ENCODE measurements at regions not wholly inside any gene's neighbourhood (a gene's known extent, or its start where the extent isn't known, plus 50 kb on each side); places are given as distances from the start of the nearest gene placed in this dataset.

GRCh38 chr1:213438339-213438738 lies 387.3 kb downstream of the RPS6KC1 start:
- BruUV-seq (replicated peaks) = no TSS peak
- dilution Hi-C loops (cut with HindIII; ENCODE audit: low sequenced_read_pairs, unreplicated experiment) = no loop called here
- no peak overlapping the region for H3K4me3 ChIP-seq (ENCODE audit: insufficient read depth, low read depth, low read length)

More at GRCh38 chr1:213438339-213438738, 387.3 kb downstream of the RPS6KC1 start:
- Histone ChIP-seq H3K9me3 (ENCODE audit: control insufficient read depth, insufficient read depth, low read length) (no peaks in the 10 kb centered on the region; the same call in 1 of the 2 replicates), H2BK20ac (ENCODE audit: low read depth, low read length) (no peak overlapping the region), H3K27ac (ENCODE audit: insufficient read depth, low read length) (no peak overlapping the region), H3K27me3 (ENCODE audit: control insufficient read depth, insufficient read depth, low read length) (no peaks in the 10 kb centered on the region), H2BK120ac (ENCODE audit: low read depth, low read length) (no peak overlapping the region), H3K56ac (ENCODE audit: extremely low read depth, insufficient read depth, low read length) (no peak overlapping the region), H3K36me3 (ENCODE audit: control insufficient read depth, insufficient read depth, low read length) (no peaks in the 10 kb centered on the region), H4K20me1 (ENCODE audit: insufficient read depth, low read length) (no peaks in the 10 kb centered on the region), H3K18ac (ENCODE audit: low read depth, low read length) (no peak overlapping the region), H3K9ac (ENCODE audit: low read depth, low read length) (no peak overlapping the region), H4K5ac (ENCODE audit: low read depth, low read length) (no peak overlapping the region), H2BK15ac (ENCODE audit: low read depth, low read length) (no peak overlapping the region), H2AK9ac (replicated peaks; ENCODE audit: low read depth, low read length, poor library complexity) (no peak overlapping the region), H4K91ac (ENCODE audit: insufficient read depth, low read depth, low read length) (no peak overlapping the region), H3K79me1 (ENCODE audit: low read depth in 1 of 2, low read length in 2 of 2) (no peaks in the 10 kb centered on the region), H3K4ac (ENCODE audit: low read depth, low read length) (no peak overlapping the region), H3K4me1 (ENCODE audit: control insufficient read depth, insufficient read depth, low read length) (no peaks in the 10 kb centered on the region), H3K4me2 (ENCODE audit: low read depth, low read length) (no peak overlapping the region), H2AFZ (replicated peaks; ENCODE audit: low read length, poor library complexity) (no peak overlapping the region), H4K8ac (ENCODE audit: low read depth in 2 of 2, low read length in 2 of 2) (no peak overlapping the region), H3K23ac (ENCODE audit: low read depth, low read length) (no peak overlapping the region), H3K9me1 (ENCODE audit: insufficient read depth, low read length) (no peaks in the 10 kb centered on the region), H3K14ac (replicated peaks; ENCODE audit: low read depth, low read length) (no peak overlapping the region), H2AK5ac (ENCODE audit: low read depth, low read length) (no peak overlapping the region), H2BK5ac (ENCODE audit: low read depth, low read length, poor library complexity, severe bottlenecking) (no peak overlapping the region)
- ATAC-seq (ENCODE audit: low read depth) (no peak), DNase-seq (no peak)
- intact Hi-C loops (cut with micrococcal nuclease) (no loop called here), in situ Hi-C loops (cut with MboI; ENCODE audit: low sequenced_read_pairs) (no loop called here)
- ChIA-PET CTCF (interaction anchor here (0.7 kb wide), 1 partner anchor 19 kb away, joined by 4 read pairs; no protein-coding TSS in a partner anchor), POLR2A (ENCODE audit: unreplicated experiment) (no interaction called here)
- TF ChIP-seq USF2 (IDR thresholded peaks at IDR 0.05; ENCODE audit: low read depth, low read length) (no peak), BHLHE40 (IDR thresholded peaks at IDR 0.05; ENCODE audit: low read depth, low read length) (no peak), CTCF (conservative IDR thresholded peaks at IDR 0.05; ENCODE audit: low read depth, low read length) (no peak), CHD1 (IDR thresholded peaks at IDR 0.05; ENCODE audit: low read depth, low read length) (no peak), SMC3 (IDR thresholded peaks at IDR 0.05; ENCODE audit: low read depth, low read length) (no peak), MAZ (IDR thresholded peaks at IDR 0.05; ENCODE audit: borderline replicate concordance, low read depth, low read length) (no peak), RCOR1 (IDR thresholded peaks at IDR 0.05; ENCODE audit: insufficient replicate concordance, low read length) (no peak), MAFK (IDR thresholded peaks at IDR 0.05; ENCODE audit: low read depth, low read length) (no peak), POLR2A (IDR thresholded peaks at IDR 0.05; ENCODE audit: low read depth, low read length) (no peak), NFE2L2 (IDR thresholded peaks at IDR 0.05; ENCODE audit: low read depth, low read length) (no peak), FOS (IDR thresholded peaks at IDR 0.05; ENCODE audit: low read depth, low read length) (no peak), MXI1 (IDR thresholded peaks at IDR 0.05; ENCODE audit: borderline replicate concordance, low read depth, low read length) (no peak), CEBPB (IDR thresholded peaks at IDR 0.05; ENCODE audit: low read depth, low read length) (no peak)
- TF ChIP-seq, protein P1, sequence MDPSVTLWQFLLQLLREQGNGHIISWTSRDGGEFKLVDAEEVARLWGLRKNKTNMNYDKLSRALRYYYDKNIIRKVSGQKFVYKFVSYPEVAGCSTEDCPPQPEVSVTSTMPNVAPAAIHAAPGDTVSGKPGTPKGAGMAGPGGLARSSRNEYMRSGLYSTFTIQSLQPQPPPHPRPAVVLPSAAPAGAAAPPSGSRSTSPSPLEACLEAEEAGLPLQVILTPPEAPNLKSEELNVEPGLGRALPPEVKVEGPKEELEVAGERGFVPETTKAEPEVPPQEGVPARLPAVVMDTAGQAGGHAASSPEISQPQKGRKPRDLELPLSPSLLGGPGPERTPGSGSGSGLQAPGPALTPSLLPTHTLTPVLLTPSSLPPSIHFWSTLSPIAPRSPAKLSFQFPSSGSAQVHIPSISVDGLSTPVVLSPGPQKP (IDR thresholded peaks at IDR 0.05; ENCODE audit: borderline replicate concordance, low read depth, low read length) = no peak

All from IMR-90 (cell line).